ENCODE measurements at regions not wholly inside any gene's neighbourhood (a gene's known extent, or its start where the extent isn't known, plus 50 kb on each side); places are given as distances from the start of the nearest gene placed in this dataset.

- H3K79me2 ChIP-seq (ENCODE audit: control insufficient read depth, low read length) = no peaks in the 10 kb centered on the region
- no peaks in the 10 kb centered on the region for H3K36me3 ChIP-seq (ENCODE audit: control insufficient read depth, low read length)
- H3K4me1 ChIP-seq (ENCODE audit: control insufficient read depth, low read length) = no peaks in the 10 kb centered on the region
- no peak overlapping the region for H3K4me3 ChIP-seq (ENCODE audit: low read length)
- H4K20me1 ChIP-seq (ENCODE audit: control insufficient read depth, insufficient read depth, low read depth, low read length) = no peaks in the 10 kb centered on the region
- H3K4me2 ChIP-seq (ENCODE audit: low read length) = no peak overlapping the region
- TF ChIP-seq EZH2phosphoT487 (IDR thresholded peaks at IDR 0.05; ENCODE audit: borderline replicate concordance, low read length) = no peak
- TF ChIP-seq CTCF (IDR thresholded peaks at IDR 0.05; ENCODE audit: low read depth, low read length, poor library complexity, severe bottlenecking) = no peak
- no peaks in the 10 kb centered on the region for H3K9me2 ChIP-seq (replicated peaks; ENCODE audit: control insufficient read depth, low read length)
- H3K27ac ChIP-seq (ENCODE audit: low read depth, low read length) = no peak overlapping the region
- no peaks in the 10 kb centered on the region for H3K27me3 ChIP-seq (ENCODE audit: control insufficient read depth, low read length)
- H3F3A ChIP-seq (ENCODE audit: control insufficient read depth, insufficient read depth) = no peaks in the 10 kb centered on the region
- no peaks in the 10 kb centered on the region for H3K9me3 ChIP-seq (ENCODE audit: control insufficient read depth, insufficient read depth, low read length)
Measured at GRCh38 chr3:163476179-163476578, 1602.1 kb downstream of the SI start.

- H3K4me2 ChIP-seq (ENCODE audit: low read length) = no peak overlapping the region
- no peaks in the 10 kb centered on the region for H3K9me2 ChIP-seq (replicated peaks; ENCODE audit: control insufficient read depth, low read length)
- H3K4me3 ChIP-seq (ENCODE audit: low read length) = no peak overlapping the region
- H3K9me3 ChIP-seq (ENCODE audit: control insufficient read depth, insufficient read depth, low read length) = no peaks in the 10 kb centered on the region
- no peaks in the 10 kb centered on the region for H4K20me1 ChIP-seq (ENCODE audit: control insufficient read depth, insufficient read depth, low read depth, low read length)
- H3K27me3 ChIP-seq (ENCODE audit: control insufficient read depth, low read length) = no peaks in the 10 kb centered on the region
- H3K4me1 ChIP-seq (ENCODE audit: control insufficient read depth, low read length) = no peaks in the 10 kb centered on the region
- no peaks in the 10 kb centered on the region for H3F3A ChIP-seq (ENCODE audit: control insufficient read depth, insufficient read depth)
- H3K79me2 ChIP-seq (ENCODE audit: control insufficient read depth, low read length) = no peaks in the 10 kb centered on the region
- no peaks in the 10 kb centered on the region for H3K36me3 ChIP-seq (ENCODE audit: control insufficient read depth, low read length)
- no peak overlapping the region for H3K27ac ChIP-seq (ENCODE audit: low read depth, low read length)
- TF ChIP-seq CTCF (IDR thresholded peaks at IDR 0.05; ENCODE audit: low read depth, low read length, poor library complexity, severe bottlenecking) = no peak
- TF ChIP-seq EZH2phosphoT487 (IDR thresholded peaks at IDR 0.05; ENCODE audit: borderline replicate concordance, low read length) = no peak
Measured at GRCh38 chr3:163474766-163475165, 1603.5 kb downstream of the SI start.

- H3K4me2 ChIP-seq (ENCODE audit: low read length) = no peak overlapping the region
- H3K4me1 ChIP-seq (ENCODE audit: control insufficient read depth, low read length) = no peaks in the 10 kb centered on the region
- no peaks in the 10 kb centered on the region for H3F3A ChIP-seq (ENCODE audit: control insufficient read depth, insufficient read depth)
- no peaks in the 10 kb centered on the region for H3K9me3 ChIP-seq (ENCODE audit: control insufficient read depth, insufficient read depth, low read length)
- TF ChIP-seq CTCF (IDR thresholded peaks at IDR 0.05; ENCODE audit: low read depth, low read length, poor library complexity, severe bottlenecking) = no peak
- no peak for TF ChIP-seq EZH2phosphoT487 (IDR thresholded peaks at IDR 0.05; ENCODE audit: borderline replicate concordance, low read length)
- H3K36me3 ChIP-seq (ENCODE audit: control insufficient read depth, low read length) = no peaks in the 10 kb centered on the region
- H3K27me3 ChIP-seq (ENCODE audit: control insufficient read depth, low read length) = no peaks in the 10 kb centered on the region
- H3K9me2 ChIP-seq (replicated peaks; ENCODE audit: control insufficient read depth, low read length) = no peaks in the 10 kb centered on the region
- H3K79me2 ChIP-seq (ENCODE audit: control insufficient read depth, low read length) = no peaks in the 10 kb centered on the region
- no peaks in the 10 kb centered on the region for H4K20me1 ChIP-seq (ENCODE audit: control insufficient read depth, insufficient read depth, low read depth, low read length)
- H3K27ac ChIP-seq (ENCODE audit: low read depth, low read length) = no peak overlapping the region
- H3K4me3 ChIP-seq (ENCODE audit: low read length) = no peak overlapping the region
Measured at GRCh38 chr3:163468531-163469335, 1609.6 kb downstream of the SI start.

Measured in DOHH2 (cell line).